Panc1 (cell line): ENCODE measurements at regions not wholly inside any gene's neighbourhood (a gene's known extent, or its start where the extent isn't known, plus 50 kb on each side); places are given as distances from the start of the nearest gene placed in this dataset.

Experiments
- ATAC-seq: fragments of 200-7000 bp; cut with Tn5 transposase; 2 replicates; pipeline ENCODE4 v1.9.1; 2020; ENCODE audit warnings: mild to moderate bottlenecking, moderate library complexity
- BruUV-seq: library from RNA; stranded (reverse); fragments of 400-500 nt; replicated peaks from 2 replicates; lab custom pipeline; 2021; lab: Mats Ljungman, UMichigan
- CTCF ChIA-PET: fragments of 300-600 bp; sonication (Branson Sonifier 250); formaldehyde crosslinking; loops from one replicate; lab custom pipeline; 2022; ENCODE audit warnings: antibody characterized with exemption; lab: Charles Lee
- POLR2A ChIA-PET: fragments of 300-600 bp; sonication (Branson Sonifier 250); formaldehyde crosslinking; loops from one replicate; lab custom pipeline; 2022; ENCODE audit warnings: antibody characterized with exemption; lab: Charles Lee
- DNase-seq: peaks from one replicate; pipeline ENCODE4 v3.0.0-alpha.2; 2010; ENCODE audit warnings: low read depth, low spot score
- H3K27ac ChIP-seq: 2 replicates; pipeline ENCODE4 v1.5.1; 2011; ENCODE audit warnings: mild to moderate bottlenecking, low read length, inconsistent platforms
- H3K27me3 ChIP-seq: fragments of 200-500 bp; sonication (Bioruptor generic); 2 replicates; pipeline ENCODE4 v1.6.0; 2014; ENCODE audit warnings: low read length, inconsistent platforms; ENCODE audit not compliant: control insufficient read depth, insufficient read depth
- H3K36me3 ChIP-seq: fragments of 200-500 bp; sonication (Bioruptor generic); 2 replicates; pipeline ENCODE4 v1.5.1; 2014; ENCODE audit warnings: inconsistent platforms, mild to moderate bottlenecking, low read length, moderate library complexity; ENCODE audit not compliant: control insufficient read depth, insufficient read depth
- H3K4me1 ChIP-seq: 2 replicates; pipeline ENCODE4 v1.5.1; 2011; ENCODE audit warnings: inconsistent platforms, mild to moderate bottlenecking, low read length, moderate library complexity; ENCODE audit not compliant: control insufficient read depth, insufficient read depth
- H3K4me3 ChIP-seq, 2 experiments: 2 replicates each; pipeline ENCODE4 v1.5.1; 2011 to 2012; ENCODE audit warnings: low read depth in 2 of 2, low read length in 2 of 2, mild to moderate bottlenecking in 2 of 2, inconsistent platforms in 1 of 2, moderate library complexity in 1 of 2
- H3K9me3 ChIP-seq: fragments of 200-500 bp; sonication (Bioruptor generic); 2 replicates; pipeline ENCODE4 v1.5.1; 2014; ENCODE audit warnings: low read depth, mild to moderate bottlenecking, inconsistent platforms, low read length, moderate library complexity; ENCODE audit not compliant: control insufficient read depth, insufficient read depth
- CTCF ChIP-seq: fragments of 450-650 bp; IDR thresholded peaks from 2 replicates; pipeline ENCODE4 v1.5.1; 2017; ENCODE audit warnings: mild to moderate bottlenecking
- POLR2AphosphoS5 ChIP-seq: IDR thresholded peaks from 2 replicates; pipeline ENCODE4 v1.6.1; 2012; ENCODE audit warnings: mild to moderate bottlenecking, low read depth, low read length, moderate library complexity
- REST ChIP-seq, 2 experiments: IDR thresholded peaks; 2 replicates each; pipeline ENCODE4 v1.6.1; 2011 to 2012; ENCODE audit warnings: low read depth in 2 of 2, control low read depth in 1 of 2, low read length in 1 of 2, mild to moderate bottlenecking in 1 of 2, moderate library complexity in 1 of 2; ENCODE audit not compliant: insufficient read depth in 1 of 2
- SIN3A ChIP-seq: IDR thresholded peaks from 2 replicates; pipeline ENCODE4 v1.6.1; 2012; ENCODE audit warnings: low read depth, mild to moderate bottlenecking, low read length, moderate library complexity, borderline replicate concordance; ENCODE audit not compliant: insufficient read depth
- TCF7L2 ChIP-seq: IDR thresholded peaks from 2 replicates; pipeline ENCODE4 v1.6.1; 2011; ENCODE audit warnings: mild to moderate bottlenecking, low read depth, low read length, inconsistent platforms
- in situ Hi-C: cut with HindIII; loops from 2 replicates; pipeline ENCODE4 v1.10.0; 2016; ENCODE audit warnings: low sequenced_read_pairs, low pct_unique_long_range_greater_than_20kb
- intact Hi-C: fragments of 100-400 bp; cut with micrococcal nuclease; formaldehyde crosslinking; loops from one replicate; pipeline ENCODE4 v1.10.0; 2022; ENCODE audit not compliant: unreplicated experiment

GRCh38 chr1:165069829-165070228 lies 286.7 kb downstream of the LMX1A start:
- Histone ChIP-seq H3K4me1 (no peaks in the 10 kb centered on the region), H3K9me3 (no peaks in the 10 kb centered on the region), H3K4me3 (no peak overlapping the region), H3K27ac (no peak overlapping the region), H3K36me3 (no peaks in the 10 kb centered on the region), H3K27me3 (no peaks in the 10 kb centered on the region; the same call in 1 of the 2 replicates)
- BruUV-seq: no TSS peak
- in situ Hi-C loops: no loop called here
- ATAC-seq (no peak), DNase-seq (no peak)
- ChIA-PET POLR2A (no interaction called here), CTCF (no interaction called here)
- intact Hi-C loops: loop anchor here (5.0 to 10.0 kb wide), 3 partner anchors 283 to 1658 kb away; no protein-coding TSS in a partner anchor
- TF ChIP-seq POLR2AphosphoS5 (no peak), REST (IDR thresholded peaks at IDR 0.05; ENCODE audit: insufficient read depth in 1 of 2, low read depth in 2 of 2, low read length in 1 of 2) (no peak), TCF7L2 (no peak), SIN3A (no peak), CTCF (no peak)

- Histone ChIP-seq H3K4me3 (no peak overlapping the region), H3K27ac (no peak overlapping the region), H3K27me3 (no peaks in the 10 kb centered on the region; the same call in 1 of the 2 replicates), H3K4me1 (no peaks in the 10 kb centered on the region), H3K36me3 (no peaks in the 10 kb centered on the region), H3K9me3 (no peaks in the 10 kb centered on the region)
- ATAC-seq: no peak
- in situ Hi-C loops (no loop called here), intact Hi-C loops (no loop called here)
- ChIA-PET CTCF (no interaction called here), POLR2A (no interaction called here)
- no TSS peak for BruUV-seq
- no peak for DNase-seq
- no peak for TF ChIP-seq TCF7L2
- TF ChIP-seq SIN3A: no peak
- TF ChIP-seq POLR2AphosphoS5: no peak
- no peak for TF ChIP-seq REST (IDR thresholded peaks at IDR 0.05; ENCODE audit: insufficient read depth in 1 of 2, low read depth in 2 of 2, low read length in 1 of 2)
- TF ChIP-seq CTCF: no peak
Observed at GRCh38 chr1:165068741-165069140, 287.8 kb downstream of the LMX1A start.
